Epithelial cell of esophagus (primary cell): ENCODE measurements at regions not wholly inside any gene's neighbourhood (a gene's known extent, or its start where the extent isn't known, plus 50 kb on each side); places are given as distances from the start of the nearest gene placed in this dataset.

ENCODE experiments used
- DNase-seq: peaks from one replicate; pipeline ENCODE4 v3.0.0; 2010; ENCODE audit warnings: low read depth
- H3K4me3 ChIP-seq: 2 replicates; pipeline ENCODE4 v1.5.1; 2011; ENCODE audit warnings: mild to moderate bottlenecking, low read length, control low read depth
- CTCF ChIP-seq: IDR thresholded peaks from 2 replicates; pipeline ENCODE4 v1.5.1; 2011; ENCODE audit warnings: low read depth, mild to moderate bottlenecking, low read length, control low read depth, inconsistent platforms; ENCODE audit not compliant: insufficient read depth; ENCODE audit errors: missing control alignments

- no peak for TF ChIP-seq CTCF
- no peak for DNase-seq
- no peak overlapping the region for H3K4me3 ChIP-seq
Measured at GRCh38 chr3:40718681-40719080, 193.9 kb downstream of the ZNF621 start.

- no peak overlapping the region for H3K4me3 ChIP-seq
- peak; percentile 76 for DNase-seq
- peak; percentile 57 for TF ChIP-seq CTCF
Measured at GRCh38 chr3:40719660-40720287, 195.0 kb downstream of the ZNF621 start.

- TF ChIP-seq CTCF, result no peak
- H3K4me3 ChIP-seq, result no peak overlapping the region
- no peak for DNase-seq
Measured at GRCh38 chr3:40720341-40720740, 195.6 kb downstream of the ZNF621 start.

GRCh38 chr3:40720863-40721262, 196.1 kb downstream of the ZNF621 start:
- no peak overlapping the region for H3K4me3 ChIP-seq
- no peak for TF ChIP-seq CTCF
- DNase-seq, result no peak

GRCh38 chr3:40723083-40723660, 198.4 kb downstream of the ZNF621 start:
- H3K4me3 ChIP-seq, result no peak overlapping the region
- TF ChIP-seq CTCF, result no peak
- DNase-seq, result no peak

GRCh38 chr3:40725031-40725430, 200.3 kb downstream of the ZNF621 start:
- no peak for DNase-seq
- no peak for TF ChIP-seq CTCF
- H3K4me3 ChIP-seq, result no peak overlapping the region

- H3K4me3 ChIP-seq, result no peak overlapping the region
- no peak for DNase-seq
- TF ChIP-seq CTCF, result no peak
Measured at GRCh38 chr3:40731445-40731844, 206.7 kb downstream of the ZNF621 start.
